NCI-H146 treated with DMSO at 0.1 percent for 48 hours (cell line): ENCODE measurements at regions not wholly inside any gene's neighbourhood (a gene's known extent, or its start where the extent isn't known, plus 50 kb on each side); places are given as distances from the start of the nearest gene placed in this dataset.

Experiments
- DNase-seq: peaks from one replicate; lab custom pipeline; 2025; ENCODE audit not compliant: unreplicated experiment; lab: John Stamatoyannopoulos, UW

DNA sequence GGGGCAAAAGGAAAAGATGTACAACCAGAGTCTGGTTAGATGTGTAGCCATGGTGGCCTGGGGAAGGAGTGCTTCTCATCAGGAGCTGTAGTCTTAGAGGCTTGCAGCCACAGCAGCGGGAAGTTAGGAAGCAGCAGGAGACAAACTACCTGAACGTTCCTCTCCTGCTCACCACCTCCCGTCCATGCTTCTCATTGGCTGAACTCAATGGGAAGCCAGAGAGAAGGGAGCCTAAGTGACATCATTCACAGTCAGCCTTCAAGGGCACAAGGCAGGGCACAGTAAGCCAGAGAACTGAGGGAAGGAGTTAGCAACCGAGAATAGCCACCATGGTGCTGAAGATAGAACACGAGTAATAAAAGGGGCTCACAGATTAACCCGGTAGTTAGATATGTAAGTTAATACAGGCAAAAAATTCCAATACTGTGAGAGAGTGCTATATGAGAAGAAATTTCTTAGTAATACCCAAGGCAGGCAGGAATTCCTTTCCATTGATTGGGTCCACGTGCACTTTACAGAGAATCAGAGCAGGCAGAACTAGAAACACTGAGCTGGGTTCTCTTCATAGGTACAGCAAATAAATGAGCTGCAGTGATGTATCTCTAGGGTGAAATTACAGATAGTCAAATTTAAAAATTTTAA lies 391.5 kb upstream of the DACH1 start:
- no peak for DNase-seq

DNA sequence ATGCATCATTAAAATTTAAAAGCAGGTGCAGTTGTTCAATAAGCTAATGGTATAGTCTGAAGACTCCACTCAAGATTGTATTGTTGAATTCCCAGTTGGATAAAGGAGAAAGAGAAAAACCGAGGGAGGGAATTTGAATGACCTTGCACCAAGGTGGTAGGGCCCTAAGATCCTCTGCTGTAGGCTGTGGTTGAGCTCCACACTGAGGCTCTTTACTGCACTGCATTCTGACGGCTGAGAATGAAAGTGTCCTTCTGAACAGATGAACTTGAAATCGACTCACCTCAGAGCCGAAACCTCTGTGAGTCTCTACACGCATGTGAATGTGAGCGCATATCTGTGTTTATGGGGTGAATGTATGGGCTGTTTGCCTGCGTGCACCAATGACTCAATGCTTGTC lies 388.9 kb upstream of the DACH1 start:
- DNase-seq, result peak; percentile 18

- DNase-seq, result no peak
Observed at GRCh38 chr13:72253754-72254153, 386.8 kb upstream of the DACH1 start.

GRCh38 chr13:72246396-72246795 lies 379.4 kb upstream of the DACH1 start:
- no peak for DNase-seq

- DNase-seq, result no peak
Observed at GRCh38 chr13:72244788-72245187, 377.8 kb upstream of the DACH1 start.

- no peak for DNase-seq
Observed at GRCh38 chr13:72230131-72230530, 363.1 kb upstream of the DACH1 start.

GRCh38 chr13:72229067-72229466 lies 362.1 kb upstream of the DACH1 start:
- DNase-seq, result peak; percentile 58

- no peak for DNase-seq
Observed at GRCh38 chr13:72221276-72221962, 354.4 kb upstream of the DACH1 start.

- no peak for DNase-seq
Observed at GRCh38 chr13:72218966-72219365, 352.0 kb upstream of the DACH1 start.

DNA sequence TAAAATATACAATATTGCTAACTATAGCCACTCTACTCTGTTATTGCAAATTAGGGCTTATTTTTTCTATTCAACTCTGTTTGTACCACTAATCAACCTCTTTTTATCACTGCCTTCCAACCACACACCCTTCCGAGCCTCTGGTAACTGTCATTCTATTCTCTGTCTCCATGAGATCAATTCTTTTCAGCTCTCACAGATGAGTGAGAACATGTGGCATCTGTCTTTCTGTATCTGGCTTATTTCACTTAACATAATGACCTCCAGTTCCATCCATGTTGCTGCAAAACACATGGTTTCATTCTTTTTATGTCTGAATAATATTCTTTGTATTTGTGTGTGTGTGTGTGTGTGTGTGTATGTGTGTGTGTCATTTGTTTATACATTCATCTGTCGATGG lies 350.1 kb upstream of the DACH1 start:
- no peak for DNase-seq

DNA sequence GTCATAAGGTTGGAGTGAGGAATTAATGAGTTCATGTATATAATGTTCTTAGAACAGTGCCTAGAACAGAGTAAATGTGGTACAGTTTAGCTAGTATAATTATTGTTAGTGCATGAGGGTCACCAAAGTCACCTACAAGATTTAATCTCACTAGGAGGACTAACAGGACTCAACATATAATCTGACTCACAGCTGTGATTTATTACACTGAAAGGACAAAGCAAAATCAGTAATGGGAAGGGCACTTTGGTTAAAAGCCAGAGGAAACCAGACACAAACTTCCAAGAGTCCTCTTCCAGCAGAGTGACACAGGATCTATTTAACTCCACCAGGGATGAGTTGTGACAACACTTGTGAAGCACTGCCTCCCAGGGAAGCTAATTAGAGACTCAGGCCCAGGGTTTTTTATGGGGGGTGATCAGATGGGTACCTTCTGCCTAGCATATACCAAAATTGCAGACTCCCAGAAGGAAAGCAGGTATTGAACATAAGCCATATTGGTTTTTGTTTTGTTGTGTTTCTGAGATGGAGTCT lies 341.2 kb upstream of the DACH1 start:
- no peak for DNase-seq

- DNase-seq, result no peak
Observed at GRCh38 chr13:72205773-72206172, 338.8 kb upstream of the DACH1 start.

GRCh38 chr13:72204291-72204690 lies 337.3 kb upstream of the DACH1 start:
- no peak for DNase-seq

GRCh38 chr13:72201726-72202125 lies 334.7 kb upstream of the DACH1 start:
- DNase-seq, result no peak

DNA sequence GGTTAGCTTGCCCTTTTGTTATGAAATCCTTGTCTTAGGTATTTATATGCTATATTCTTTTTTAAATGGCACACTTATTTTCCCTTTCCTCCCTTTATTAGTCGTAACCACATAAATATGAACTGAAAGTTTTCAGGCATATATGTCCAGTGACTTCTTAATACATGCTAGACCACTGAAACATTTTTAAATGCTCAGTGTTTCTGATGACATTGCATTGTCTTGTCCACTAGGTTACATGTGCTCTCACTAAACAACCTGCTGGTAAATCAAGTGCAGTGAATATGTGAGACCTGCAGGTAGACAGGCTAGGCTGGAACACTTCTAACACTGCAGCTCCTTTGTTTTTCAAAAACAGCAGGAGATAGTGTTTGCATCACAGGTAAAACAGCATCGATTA lies 332.6 kb upstream of the DACH1 start:
- no peak for DNase-seq

- peak; percentile 25 for DNase-seq
Observed at GRCh38 chr13:72198967-72199560, 332.1 kb upstream of the DACH1 start.

DNA sequence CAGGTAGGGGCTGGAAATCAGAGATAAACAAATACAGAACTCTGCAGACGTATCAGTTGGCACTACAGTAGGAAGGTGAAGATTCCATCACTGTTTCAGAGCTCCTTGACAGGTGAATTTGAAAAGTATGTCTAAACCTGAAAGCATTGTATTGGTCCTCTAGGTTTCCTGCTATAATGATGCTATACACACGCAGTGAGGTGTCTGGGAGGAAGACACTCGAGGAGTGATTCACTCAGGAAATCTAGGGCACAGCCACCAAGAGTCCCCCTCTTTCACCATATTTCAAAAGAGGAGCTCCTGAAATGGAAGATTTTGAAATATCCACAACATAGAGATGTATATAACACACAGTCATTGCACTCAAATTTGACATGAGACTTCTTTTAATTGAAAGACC lies 331.0 kb upstream of the DACH1 start:
- DNase-seq, result no peak

GRCh38 chr13:72195044-72195704 lies 328.2 kb upstream of the DACH1 start:
- DNase-seq, result no peak

GRCh38 chr13:72194523-72194922 lies 327.5 kb upstream of the DACH1 start:
- no peak for DNase-seq

GRCh38 chr13:72186730-72187422 lies 319.9 kb upstream of the DACH1 start:
- DNase-seq, result no peak

DNA sequence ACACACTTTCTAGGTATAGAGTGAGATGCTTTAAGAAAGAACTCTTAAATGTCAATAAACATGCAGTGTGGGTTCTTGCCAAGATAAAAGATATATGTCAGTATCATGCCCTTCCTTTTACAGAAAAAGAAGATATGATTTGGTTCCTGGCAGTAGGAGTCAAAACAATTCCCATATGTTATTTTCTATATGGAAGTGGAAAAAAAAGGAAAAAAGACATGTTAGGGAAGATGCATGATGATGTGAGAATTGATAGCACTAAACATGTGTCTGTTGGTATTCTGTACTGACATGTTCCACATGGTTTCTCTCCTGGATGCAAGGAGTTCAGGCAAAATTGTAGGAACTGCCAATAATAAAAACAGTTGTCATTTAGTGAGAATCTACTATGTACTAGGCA lies 318.8 kb upstream of the DACH1 start:
- DNase-seq, result no peak
